CD14-positive monocyte (primary cell): ENCODE measurements at regions not wholly inside any gene's neighbourhood (a gene's known extent, or its start where the extent isn't known, plus 50 kb on each side); places are given as distances from the start of the nearest gene placed in this dataset.

ENCODE experiments used
- DNase-seq, 3 donors: peaks; one replicate each; pipeline ENCODE4 v3.0.0-alpha.2; 2011 to 2022
- H2AFZ ChIP-seq: 2 replicates; pipeline ENCODE4 v1.6.0; 2012; ENCODE audit warnings: mild to moderate bottlenecking, low read depth, low read length, inconsistent platforms; ENCODE audit not compliant: insufficient read depth, poor library complexity, severe bottlenecking
- H3K27ac ChIP-seq, 2 donors: 1 replicate in 1 of 2; 2 replicates in 1 of 2; pipeline ENCODE4 v1.5.1; 2012 to 2013; ENCODE audit warnings: low read length in 2 of 2, control low read depth in 1 of 2, inconsistent platforms in 1 of 2, low read depth in 1 of 2, mild to moderate bottlenecking in 1 of 2
- H3K27me3 ChIP-seq, 2 donors: one replicate each; pipeline versions ENCODE4 v1.6.0 to v1.6.1; 2011 to 2013; ENCODE audit warnings: low read length in 2 of 2; ENCODE audit not compliant: control insufficient read depth in 2 of 2, insufficient read depth in 2 of 2
- H3K36me3 ChIP-seq, 2 donors: replicated peaks in 1 of 2; 1 replicate in 1 of 2; 2 replicates in 1 of 2; pipeline versions ENCODE4 v1.5.1 to v1.6.1; 2012 to 2013; ENCODE audit warnings: low read length in 2 of 2, control low read depth in 1 of 2, inconsistent platforms in 1 of 2, mild to moderate bottlenecking in 1 of 2; ENCODE audit not compliant: insufficient read depth in 2 of 2, control insufficient read depth in 1 of 2
- H3K4me1 ChIP-seq, 2 donors: 1 replicate in 1 of 2; 2 replicates in 1 of 2; pipeline versions ENCODE4 v1.5.1 to v1.6.1; 2012 to 2013; ENCODE audit warnings: low read length in 2 of 2, control low read depth in 1 of 2, inconsistent platforms in 1 of 2, mild to moderate bottlenecking in 1 of 2, moderate library complexity in 1 of 2; ENCODE audit not compliant: insufficient read depth in 2 of 2, control insufficient read depth in 1 of 2
- H3K4me2 ChIP-seq: replicated peaks from 2 replicates; pipeline ENCODE3; 2012; ENCODE audit warnings: low read length, moderate library complexity, mild to moderate bottlenecking; ENCODE audit not compliant: poor library complexity, severe bottlenecking; ENCODE audit errors: extremely low read depth
- H3K4me3 ChIP-seq, 3 experiments: fragments of 200-600 bp in 1 of 3; sonication (generic) in 1 of 3; replicated peaks in 1 of 3; 1 replicate in 2 of 3; 2 replicates in 1 of 3; pipeline ENCODE4 v1.5.1; 2011 to 2013; ENCODE audit warnings: low read length in 3 of 3, mild to moderate bottlenecking in 3 of 3, control low read depth in 2 of 3, low read depth in 2 of 3, inconsistent platforms in 1 of 3, moderate library complexity in 1 of 3
- H3K79me2 ChIP-seq: 2 replicates; pipeline ENCODE4 v1.6.0; 2012; ENCODE audit warnings: mild to moderate bottlenecking, control low read depth, inconsistent platforms, low read length, moderate library complexity; ENCODE audit not compliant: insufficient read depth
- H3K9ac ChIP-seq: 2 replicates; pipeline ENCODE4 v1.6.0; 2017; ENCODE audit warnings: low read length, mild to moderate bottlenecking; ENCODE audit not compliant: insufficient read depth, poor library complexity, severe bottlenecking
- H3K9me3 ChIP-seq, 2 donors: replicated peaks in 1 of 2; 1 replicate in 1 of 2; 2 replicates in 1 of 2; pipeline versions ENCODE4 v1.5.1 to v1.6.1; 2012 to 2013; ENCODE audit warnings: low read length in 2 of 2, control low read depth in 1 of 2; ENCODE audit not compliant: control insufficient read depth in 1 of 2, insufficient read depth in 1 of 2
- H4K20me1 ChIP-seq: 2 replicates; pipeline ENCODE4 v1.6.0; 2012; ENCODE audit warnings: mild to moderate bottlenecking, low read length, control low read depth, moderate library complexity; ENCODE audit not compliant: insufficient read depth
- H3K27ac Mint-ChIP-seq, 7 donors: one replicate each; pipeline ENCODE4 v1.8.0; 2020; ENCODE audit warnings: mild to moderate bottlenecking in 7 of 7, mixed read lengths in 7 of 7, moderate library complexity in 6 of 7, inconsistent platforms in 2 of 7
- H3K27me3 Mint-ChIP-seq, 3 donors: one replicate each; pipeline ENCODE4 v1.8.0; 2021 to 2022; ENCODE audit warnings: low read depth in 3 of 3, mild to moderate bottlenecking in 3 of 3, mixed read lengths in 3 of 3, moderate library complexity in 3 of 3, inconsistent platforms in 1 of 3
- H3K36me3 Mint-ChIP-seq, 2 donors: one replicate each; pipeline ENCODE4 v1.8.0; 2020; ENCODE audit warnings: mixed read lengths in 2 of 2, inconsistent platforms in 1 of 2, mild to moderate bottlenecking in 1 of 2
- H3K4me1 Mint-ChIP-seq: one replicate; pipeline ENCODE4 v1.8.0; 2020; ENCODE audit warnings: mild to moderate bottlenecking, mixed read lengths
- H3K4me3 Mint-ChIP-seq, 2 donors: one replicate each; pipeline ENCODE4 v1.8.0; 2020; ENCODE audit warnings: mild to moderate bottlenecking in 2 of 2, mixed read lengths in 2 of 2, moderate library complexity in 1 of 2
- H3K9me3 Mint-ChIP-seq, 7 donors: one replicate each; pipeline ENCODE4 v1.8.0; 2020 to 2022; ENCODE audit warnings: mixed read lengths in 7 of 7, mild to moderate bottlenecking in 6 of 7, moderate library complexity in 6 of 7, inconsistent platforms in 2 of 7
- WGBS: methylation state at CpG from one replicate; pipeline ENCODE4 v1.1.5; 2013; ENCODE audit warnings: missing lambda C conversion rate; ENCODE audit not compliant: insufficient coverage; 5-methylcytosine and 5-hydroxymethylcytosine counted together
- intact Hi-C, 2 donors: fragments of 100-400 bp; cut with micrococcal nuclease; formaldehyde crosslinking; loops; one replicate each; pipeline versions ENCODE4 v1.15.0 to v1.15.1; 2023
- TF ChIP-seq, protein P1 (sequence below): fragments of 200-600 bp; IDR thresholded peaks from one replicate; pipeline ENCODE4 v1.8.0; 2022; ENCODE audit warnings: antibody characterized with exemption, mild to moderate bottlenecking

DNA sequence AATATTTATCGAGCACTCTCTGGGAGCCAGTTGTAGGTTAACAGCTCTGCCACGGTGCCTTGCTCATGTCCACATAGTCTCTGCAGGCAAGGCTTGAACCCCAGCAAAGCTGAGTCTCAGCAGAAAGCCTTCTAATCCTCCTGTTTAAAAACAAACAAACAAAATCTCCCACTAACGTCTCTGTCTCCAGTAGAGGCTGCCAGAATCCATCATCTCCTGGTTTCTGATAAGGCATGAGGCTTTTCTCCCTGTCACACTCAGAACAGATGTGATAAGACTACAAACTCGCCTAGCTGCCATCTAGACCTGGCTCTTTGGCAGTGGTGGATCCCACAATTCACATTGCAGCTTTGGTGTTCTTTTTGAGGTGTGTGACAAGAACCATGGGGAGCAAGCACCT lies 813.2 kb downstream of the AACS start:
- Mint-ChIP-seq H3K27me3 (peaks cover 0 to 4% (median 0%) of the 10 kb centered on the region in 3 donors), H3K4me3 (no peak overlapping the region), H3K36me3 (no peaks in the 10 kb centered on the region), H3K4me1 (no peaks in the 10 kb centered on the region), H3K9me3 (peaks cover 0 to 4% (median 0%) of the 10 kb centered on the region in 7 donors), H3K27ac (no peak overlapping the region)
- H4K20me1 ChIP-seq: no peaks in the 10 kb centered on the region
- H2AFZ ChIP-seq: no peak overlapping the region
- 37% methylated on average over 3 of the region's 4 CpGs for WGBS
- H3K9ac ChIP-seq: no peak overlapping the region
- H3K4me1 ChIP-seq: no peaks in the 10 kb centered on the region
- no peak for DNase-seq
- peaks cover 0 to 9% of the 10 kb centered on the region in 2 donors for H3K9me3 ChIP-seq
- no peak overlapping the region for H3K4me3 ChIP-seq
- TF ChIP-seq, protein P1, sequence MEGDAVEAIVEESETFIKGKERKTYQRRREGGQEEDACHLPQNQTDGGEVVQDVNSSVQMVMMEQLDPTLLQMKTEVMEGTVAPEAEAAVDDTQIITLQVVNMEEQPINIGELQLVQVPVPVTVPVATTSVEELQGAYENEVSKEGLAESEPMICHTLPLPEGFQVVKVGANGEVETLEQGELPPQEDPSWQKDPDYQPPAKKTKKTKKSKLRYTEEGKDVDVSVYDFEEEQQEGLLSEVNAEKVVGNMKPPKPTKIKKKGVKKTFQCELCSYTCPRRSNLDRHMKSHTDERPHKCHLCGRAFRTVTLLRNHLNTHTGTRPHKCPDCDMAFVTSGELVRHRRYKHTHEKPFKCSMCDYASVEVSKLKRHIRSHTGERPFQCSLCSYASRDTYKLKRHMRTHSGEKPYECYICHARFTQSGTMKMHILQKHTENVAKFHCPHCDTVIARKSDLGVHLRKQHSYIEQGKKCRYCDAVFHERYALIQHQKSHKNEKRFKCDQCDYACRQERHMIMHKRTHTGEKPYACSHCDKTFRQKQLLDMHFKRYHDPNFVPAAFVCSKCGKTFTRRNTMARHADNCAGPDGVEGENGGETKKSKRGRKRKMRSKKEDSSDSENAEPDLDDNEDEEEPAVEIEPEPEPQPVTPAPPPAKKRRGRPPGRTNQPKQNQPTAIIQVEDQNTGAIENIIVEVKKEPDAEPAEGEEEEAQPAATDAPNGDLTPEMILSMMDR: no peak
- no peak overlapping the region for H3K4me2 ChIP-seq
- intact Hi-C loops: no loop called here
- H3K36me3 ChIP-seq: no peaks in the 10 kb centered on the region
- H3K27me3 ChIP-seq: no peaks in the 10 kb centered on the region
- H3K79me2 ChIP-seq: no peaks in the 10 kb centered on the region
- no peak overlapping the region for H3K27ac ChIP-seq

DNA sequence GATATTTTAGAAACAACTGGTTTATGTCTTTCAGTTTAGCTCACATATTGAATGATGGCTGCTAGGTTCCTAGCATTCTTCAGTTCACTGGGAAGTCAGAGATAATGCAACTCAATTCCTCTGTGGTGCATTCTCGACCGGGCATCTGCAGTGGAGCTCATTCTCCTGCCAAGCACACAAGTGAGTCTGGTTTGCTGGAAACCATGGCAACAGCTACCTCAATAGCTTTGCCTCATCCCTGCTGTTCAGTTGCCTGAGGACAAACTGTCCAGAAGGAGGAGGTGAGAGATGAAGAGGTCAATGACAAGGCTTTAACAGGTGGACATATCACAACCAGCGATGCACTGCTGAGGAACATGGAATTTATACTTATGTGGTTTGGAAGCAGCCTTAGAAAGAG lies 816.9 kb downstream of the AACS start:
- Histone ChIP-seq H3K27ac (no peak overlapping the region), H3K36me3 (no peaks in the 10 kb centered on the region), H3K9ac (no peak overlapping the region), H3K27me3 (no peaks in the 10 kb centered on the region), H3K9me3 (no peaks in the 10 kb centered on the region), H2AFZ (no peak overlapping the region), H3K79me2 (no peaks in the 10 kb centered on the region), H3K4me3 (no peak overlapping the region), H3K4me1 (no peaks in the 10 kb centered on the region), H4K20me1 (no peaks in the 10 kb centered on the region), H3K4me2 (no peak overlapping the region)
- Mint-ChIP-seq H3K4me1 (no peaks in the 10 kb centered on the region), H3K27ac (no peak overlapping the region), H3K9me3 (peaks cover 0 to 3% (median 2%) of the 10 kb centered on the region in 7 donors), H3K27me3 (peaks cover 0 to 4% (median 2%) of the 10 kb centered on the region in 3 donors), H3K36me3 (no peaks in the 10 kb centered on the region), H3K4me3 (no peak overlapping the region)
- no peak for DNase-seq
- intact Hi-C loops: no loop called here
- TF ChIP-seq, protein P1: no peak
- 72% methylated on average over 3 of the region's 3 CpGs for WGBS
